Stimulated activated CD4-positive, alpha-beta T cell treated with anti-CD3 and anti-CD28 coated beads, TNF-alpha, amount 100 ng/mL, for 24 hours (primary cell): ENCODE measurements at regions not wholly inside any gene's neighbourhood (a gene's known extent, or its start where the extent isn't known, plus 50 kb on each side); places are given as distances from the start of the nearest gene placed in this dataset.

Source experiments
- DNase-seq, 3 experiments: peaks; one replicate each; pipeline ENCODE4 v3.0.0-alpha.2; 2020; ENCODE audit warnings: low read depth in 3 of 3

DNA sequence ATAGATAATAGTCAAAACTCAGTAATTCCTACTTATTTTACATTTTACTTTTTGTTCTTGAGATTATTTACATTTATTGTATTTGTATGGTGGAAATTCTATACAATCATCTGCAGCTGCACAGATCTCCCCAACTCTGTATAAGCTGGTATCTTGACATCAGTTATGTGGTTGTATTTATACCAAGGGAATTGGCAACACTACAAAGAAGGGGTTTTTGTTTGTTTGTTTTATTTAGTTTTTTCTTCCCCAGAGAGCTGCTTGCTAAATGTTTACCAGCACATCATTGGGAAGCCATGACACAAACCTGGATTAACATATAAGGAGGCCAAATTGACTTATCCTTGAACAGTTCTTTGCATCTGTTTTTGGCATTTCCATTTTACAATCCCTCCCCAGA is 389.2 kb upstream of the KCNMB2 start:
- DNase-seq, result no peak

GRCh38 chr3:178152031-178152806 is 384.0 kb upstream of the KCNMB2 start:
- DNase-seq, result no peak

- DNase-seq, result no peak
Observed at GRCh38 chr3:178152988-178153387, 383.2 kb upstream of the KCNMB2 start.

DNA sequence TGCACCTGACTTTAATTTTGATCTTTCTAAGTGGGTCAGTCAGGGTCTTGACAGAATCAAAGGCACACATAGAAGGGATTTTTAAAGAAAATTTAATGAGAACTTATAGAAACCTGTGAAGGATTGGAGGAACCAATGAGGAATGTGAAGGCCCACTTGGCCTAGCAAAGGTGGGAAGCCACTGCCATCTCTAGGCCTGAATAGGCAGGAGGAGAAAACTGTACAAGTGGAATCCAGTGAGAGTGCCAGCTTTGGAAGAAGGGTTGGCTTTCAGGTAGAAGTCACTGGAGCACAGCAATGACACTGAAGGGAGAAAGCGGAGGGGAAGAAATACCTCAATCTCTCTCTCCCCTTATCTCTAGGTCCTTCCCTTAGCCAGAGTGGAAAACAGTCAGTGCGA is 380.7 kb upstream of the KCNMB2 start:
- DNase-seq, result no peak

DNA sequence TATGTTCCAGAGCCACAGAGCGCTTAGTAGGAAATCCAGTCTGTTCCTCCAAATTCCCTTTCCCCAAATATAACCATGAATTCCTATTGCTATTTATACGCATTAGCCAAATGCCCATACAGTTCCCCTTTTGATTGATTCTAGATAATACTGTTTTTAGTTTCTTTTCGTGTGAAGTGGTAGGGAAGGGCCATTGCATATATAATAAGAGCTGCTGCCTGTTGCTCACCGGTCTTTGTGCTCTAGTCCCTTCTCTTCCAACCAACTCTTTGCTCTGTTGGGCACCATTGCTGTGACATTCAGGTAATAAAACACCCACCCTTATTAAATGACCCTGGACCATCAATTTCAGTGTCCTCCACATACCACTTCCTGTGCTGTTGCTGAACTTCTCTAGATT is 379.9 kb upstream of the KCNMB2 start:
- DNase-seq, result no peak

- DNase-seq, result no peak
Observed at GRCh38 chr3:178159691-178160220, 376.5 kb upstream of the KCNMB2 start.

GRCh38 chr3:178169421-178169820 is 366.8 kb upstream of the KCNMB2 start:
- no peak for DNase-seq

DNA sequence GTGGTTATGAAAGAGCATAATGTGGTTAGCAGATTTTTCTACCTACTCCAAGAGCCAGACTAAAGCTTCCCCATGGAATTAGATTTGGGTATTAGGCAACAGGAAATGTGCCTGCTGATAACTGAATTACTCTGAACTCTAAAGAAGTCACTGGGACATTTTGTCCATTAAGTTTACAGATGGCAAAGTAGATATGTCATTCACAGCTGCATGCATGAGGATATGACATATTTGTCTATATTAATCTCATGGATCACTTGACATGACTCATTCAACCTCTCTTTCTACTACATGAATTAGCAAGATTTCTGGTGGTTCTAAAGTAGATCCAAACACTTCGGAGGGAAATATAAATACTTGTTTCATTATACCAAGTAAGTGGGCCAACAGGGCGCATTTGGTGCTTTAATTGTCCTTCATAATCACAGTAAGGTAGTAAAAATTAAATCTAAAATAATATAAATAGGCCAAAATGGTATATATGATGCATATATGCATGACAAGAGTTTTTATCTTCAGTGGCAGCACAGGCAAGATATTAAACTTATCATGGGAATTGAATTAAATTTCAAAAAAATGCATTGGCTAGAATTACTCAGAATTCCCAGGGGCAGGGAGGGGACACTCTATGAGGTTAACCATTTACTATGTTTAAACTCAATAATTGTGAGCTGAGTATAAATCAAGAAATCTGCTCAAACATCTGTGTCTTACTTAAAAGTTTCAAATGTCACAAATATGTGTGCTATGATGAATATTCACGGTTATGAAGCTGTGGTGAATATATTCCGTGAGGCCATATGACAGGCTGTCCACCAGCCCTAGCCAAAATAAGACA is 365.3 kb upstream of the KCNMB2 start:
- DNase-seq, result no peak

GRCh38 chr3:178172121-178172520 is 364.1 kb upstream of the KCNMB2 start:
- no peak for DNase-seq

DNA sequence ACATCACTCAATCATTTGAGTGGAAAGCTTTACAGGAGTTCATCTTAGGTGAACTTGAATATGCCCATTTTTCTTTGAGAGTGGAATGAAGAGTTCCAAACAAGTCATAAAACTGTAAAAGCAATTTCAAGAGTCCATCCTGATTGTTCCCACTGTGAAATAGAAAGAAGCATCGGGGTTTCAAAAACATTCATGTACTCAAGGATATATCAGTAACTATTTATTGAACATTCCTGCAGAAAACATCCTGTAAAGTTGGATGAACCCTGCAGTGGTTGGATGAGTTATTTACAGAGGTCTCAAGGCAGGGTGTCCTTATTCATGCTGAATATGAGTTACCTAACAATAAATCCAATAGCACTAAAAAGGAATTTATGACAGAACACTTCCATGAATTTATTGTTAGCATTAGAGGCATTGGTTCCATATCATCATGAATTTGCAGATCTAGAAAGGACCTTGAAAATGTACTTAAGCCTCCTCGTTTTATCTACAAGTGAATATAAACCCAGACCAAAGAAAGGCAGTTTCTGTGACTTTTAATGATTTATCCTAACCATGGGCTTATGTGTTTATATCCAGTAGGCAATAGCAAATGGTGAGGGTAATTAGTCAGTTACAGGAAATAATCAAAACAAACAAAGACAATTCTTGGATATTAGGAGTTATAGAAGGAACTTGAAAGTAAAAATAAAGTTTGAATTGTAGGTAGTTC is 361.9 kb upstream of the KCNMB2 start:
- no peak for DNase-seq

GRCh38 chr3:178181088-178181487 is 355.1 kb upstream of the KCNMB2 start:
- no peak for DNase-seq

DNA sequence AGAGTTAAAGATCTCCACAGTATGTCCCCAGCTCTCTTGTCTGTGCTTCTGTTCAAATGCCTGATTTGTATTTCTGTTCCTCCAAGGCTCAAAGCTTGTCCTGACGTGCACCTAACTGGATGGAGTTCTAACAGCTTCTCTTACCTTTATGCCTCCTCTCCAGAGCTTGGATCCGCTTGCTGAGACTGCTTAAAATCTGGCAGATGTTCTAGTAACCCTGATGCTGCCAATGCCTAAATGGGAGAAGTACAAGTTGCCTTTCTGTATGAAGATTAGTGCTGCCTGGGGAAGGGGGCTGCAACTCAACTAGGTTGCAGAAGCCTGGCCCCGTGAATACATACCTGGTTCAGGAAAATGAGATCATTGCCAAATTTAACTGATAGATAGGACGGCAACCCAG is 354.5 kb upstream of the KCNMB2 start:
- no peak for DNase-seq

- no peak for DNase-seq
Observed at GRCh38 chr3:178182337-178182779, 353.9 kb upstream of the KCNMB2 start.

DNA sequence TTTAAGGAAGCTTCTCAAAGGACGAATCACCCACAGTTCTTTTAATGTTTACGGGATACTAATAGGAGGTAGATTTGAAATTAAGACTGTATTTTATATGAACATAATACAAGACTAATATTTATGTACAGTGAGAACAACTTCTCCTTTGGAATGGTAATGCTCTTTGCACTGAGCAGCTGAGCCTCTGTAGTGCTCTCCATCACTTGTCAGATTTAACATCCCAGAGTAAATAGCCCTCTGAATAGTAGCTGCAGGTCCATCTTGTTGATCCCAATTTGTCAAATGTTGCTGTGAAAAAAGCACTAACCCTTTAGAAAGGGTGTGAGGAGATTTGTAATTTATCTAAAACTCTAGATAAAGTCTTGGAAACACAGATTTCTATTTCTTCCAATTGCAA is 351.4 kb upstream of the KCNMB2 start:
- no peak for DNase-seq

- DNase-seq, result no peak
Observed at GRCh38 chr3:178186666-178187065, 349.6 kb upstream of the KCNMB2 start.

DNA sequence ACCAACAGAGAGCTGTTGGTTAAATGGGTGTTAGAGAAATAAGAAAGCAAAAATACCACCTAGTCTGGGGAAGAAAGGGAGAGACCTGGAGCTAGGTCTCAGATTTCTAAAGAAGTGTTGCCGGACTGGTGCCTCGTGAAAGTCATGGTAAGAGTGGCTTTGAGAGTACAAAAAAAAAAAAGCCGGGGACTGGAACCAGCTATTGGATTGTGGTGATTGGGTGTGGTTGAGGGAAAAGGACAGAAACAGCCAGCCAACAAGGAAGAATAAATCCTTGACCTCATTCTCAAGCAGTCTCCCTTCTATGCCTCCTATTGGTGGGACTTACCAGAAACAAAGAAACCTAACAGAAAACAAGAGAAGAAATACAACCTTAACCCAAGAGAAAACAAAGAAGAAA is 346.4 kb upstream of the KCNMB2 start:
- DNase-seq, result no peak

DNA sequence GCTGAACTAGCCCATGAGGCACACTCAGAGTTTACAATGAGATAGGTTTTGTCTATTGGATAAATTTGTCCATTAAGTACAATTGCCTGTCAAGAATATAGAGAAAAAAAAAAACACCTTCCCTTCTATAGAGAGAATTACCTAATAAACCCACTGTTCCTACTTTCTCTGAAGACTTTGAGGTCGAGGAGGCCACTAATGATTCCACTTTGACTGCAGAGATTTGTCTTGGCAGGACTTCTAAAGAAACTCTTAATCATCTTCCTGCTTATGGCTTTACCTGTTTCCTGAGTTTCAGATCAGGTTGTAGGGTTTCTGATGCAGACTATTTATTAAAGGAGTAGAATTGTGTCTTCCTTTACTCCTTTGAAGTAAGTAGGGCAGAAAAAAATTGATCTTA is 342.4 kb upstream of the KCNMB2 start:
- DNase-seq, result no peak

DNA sequence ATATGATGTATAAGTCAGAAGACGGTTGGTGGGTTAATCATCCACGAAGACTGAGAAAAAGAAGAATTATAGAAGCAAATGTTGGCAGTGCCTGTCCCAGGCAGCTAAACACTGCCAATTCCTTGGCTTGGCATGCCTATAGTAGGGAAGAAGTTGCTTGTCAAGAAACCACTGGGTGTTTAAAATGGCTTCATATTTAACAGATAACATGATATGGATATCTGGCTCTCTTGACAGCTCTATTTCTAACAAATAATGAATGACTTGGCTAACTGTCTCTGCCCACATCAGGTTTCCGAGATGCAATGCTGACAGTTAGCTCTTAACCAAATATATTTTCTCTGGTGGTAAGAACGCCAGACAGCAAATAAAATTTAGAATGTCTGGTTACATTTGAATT is 341.7 kb upstream of the KCNMB2 start:
- no peak for DNase-seq

GRCh38 chr3:178195824-178196223 is 340.4 kb upstream of the KCNMB2 start:
- no peak for DNase-seq

- no peak for DNase-seq
Observed at GRCh38 chr3:178198329-178198728, 337.9 kb upstream of the KCNMB2 start.

DNA sequence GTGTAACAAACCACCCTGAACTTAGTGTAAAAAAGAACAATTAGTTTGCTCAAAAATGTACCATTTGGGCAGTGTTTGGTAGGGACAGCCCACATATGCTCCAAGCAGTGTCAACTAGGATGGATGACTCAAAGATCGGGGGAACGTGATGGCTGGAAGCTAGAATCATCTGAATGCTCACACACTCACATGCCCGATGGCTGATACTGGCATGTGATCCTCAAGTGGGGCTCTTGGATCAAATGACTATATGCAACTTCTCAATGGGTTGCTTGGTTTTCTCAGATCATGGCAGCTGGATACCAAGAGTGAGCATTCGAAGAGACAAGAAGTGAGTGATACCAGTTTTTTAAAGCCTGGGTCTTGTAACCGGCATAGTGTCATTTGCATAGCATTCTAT is 335.9 kb upstream of the KCNMB2 start:
- no peak for DNase-seq

- DNase-seq, result no peak
Observed at GRCh38 chr3:178201714-178202113, 334.5 kb upstream of the KCNMB2 start.
